ENCODE measurements at regions not wholly inside any gene's neighbourhood (a gene's known extent, or its start where the extent isn't known, plus 50 kb on each side); places are given as distances from the start of the nearest gene placed in this dataset.
"Not testable (repeated sequence)": the region's sequence is repeated elsewhere in the genome, so short reads cannot be mapped to it uniquely, and the experiment has no call there.

DNA sequence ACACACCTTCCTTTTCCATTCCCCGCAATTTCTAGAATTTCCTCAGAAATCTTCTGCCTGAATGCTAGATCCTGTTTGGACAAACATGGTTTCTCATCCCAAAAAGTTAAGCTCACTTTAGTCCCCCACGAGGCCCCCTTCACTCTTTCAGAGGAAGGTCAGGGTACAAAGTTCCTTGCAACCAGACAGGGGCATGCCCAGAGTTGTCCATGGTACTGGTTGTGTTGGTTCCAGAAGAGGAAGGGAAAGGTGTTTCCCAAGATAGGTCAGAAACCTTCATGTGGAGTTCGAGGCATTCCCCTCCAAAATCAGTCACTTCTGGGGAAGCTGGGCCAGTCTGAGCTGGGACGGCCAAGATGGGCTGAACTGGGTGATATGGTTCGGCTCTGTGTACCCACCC lies 167.6 kb upstream of the MAFB start:
- no peak for DNase-seq (ENCODE audit: low read depth in 2 of 2)

DNA sequence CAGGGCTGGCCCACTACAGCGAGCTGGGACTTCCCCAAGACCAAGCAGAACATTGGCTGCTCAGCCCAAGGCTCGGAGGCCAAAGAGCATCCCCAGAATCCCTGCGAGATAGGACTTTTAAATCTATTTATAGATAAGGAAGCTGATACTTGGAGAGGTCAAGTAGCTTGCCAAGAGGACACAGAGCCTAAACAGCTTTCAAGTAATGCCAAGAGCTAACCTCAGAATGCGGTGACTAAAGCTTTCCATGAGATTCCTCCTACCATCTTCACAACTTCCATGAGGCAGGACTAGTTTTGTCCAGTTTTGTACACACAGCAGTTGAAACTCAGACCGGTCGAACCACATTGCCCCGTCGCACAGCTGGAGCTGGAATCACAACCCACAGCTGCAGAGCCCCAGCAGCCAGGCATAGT lies 168.1 kb upstream of the TOP1 start:
- no peak for DNase-seq (ENCODE audit: low read depth in 2 of 2)

DNA sequence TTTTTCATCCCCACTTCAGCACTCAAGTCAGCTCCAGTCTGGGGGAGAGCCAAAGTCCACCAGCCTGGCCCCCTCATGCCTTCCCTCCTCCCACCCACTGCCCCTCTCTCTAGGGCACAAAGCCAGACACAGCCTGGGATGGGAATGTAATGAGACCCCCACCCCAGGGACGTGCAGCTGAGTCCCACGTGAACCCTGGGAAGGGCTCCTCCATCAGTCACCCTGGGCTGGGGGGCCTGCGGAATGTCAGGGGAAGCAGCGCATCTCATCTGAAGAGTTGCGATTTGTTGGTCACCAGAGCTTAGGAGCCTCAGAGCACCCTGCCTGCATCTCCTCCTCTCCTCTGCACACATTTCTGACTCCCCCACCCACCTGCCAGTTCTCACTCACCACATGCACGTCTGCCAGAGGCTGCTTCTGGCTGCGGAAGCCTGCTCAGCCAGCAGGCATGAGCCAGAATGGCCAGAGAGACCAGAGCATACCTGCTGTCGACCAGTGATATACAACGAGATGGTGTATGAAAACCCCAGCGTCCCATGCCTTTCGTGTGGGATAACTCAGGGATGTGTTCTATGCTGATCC lies 167.1 kb upstream of the TOP1 start:
- no peak for DNase-seq (ENCODE audit: low read depth in 2 of 2)

DNA sequence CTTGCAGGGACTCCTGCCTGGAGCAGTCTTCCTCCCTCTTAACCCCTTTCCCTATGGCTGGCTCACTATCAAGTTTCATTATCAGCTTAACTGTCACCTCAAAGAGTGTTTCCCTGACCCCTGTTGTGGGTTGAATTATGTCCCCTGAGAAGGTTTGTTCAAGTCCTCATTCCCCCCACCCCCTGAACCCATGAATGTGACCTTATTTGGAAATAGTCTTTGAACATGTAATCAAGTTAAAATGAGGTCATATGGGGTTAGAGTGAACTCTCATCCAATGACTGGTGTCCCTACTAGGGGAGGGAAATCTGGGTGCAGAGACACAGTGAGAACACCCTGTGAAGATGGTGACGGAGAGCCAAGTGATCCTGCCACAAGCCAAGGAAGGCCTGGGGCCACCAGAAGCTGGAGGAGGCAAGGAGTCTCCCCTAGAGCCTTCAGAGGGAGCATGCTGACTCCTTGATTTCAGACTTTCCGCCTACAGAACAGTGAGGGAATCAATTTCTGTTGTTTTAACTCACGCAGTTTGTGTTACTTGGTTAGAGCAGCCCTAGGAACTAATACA lies 165.2 kb upstream of the TOP1 start:
- DNase-seq (ENCODE audit: low read depth in 2 of 2) = no peak

DNA sequence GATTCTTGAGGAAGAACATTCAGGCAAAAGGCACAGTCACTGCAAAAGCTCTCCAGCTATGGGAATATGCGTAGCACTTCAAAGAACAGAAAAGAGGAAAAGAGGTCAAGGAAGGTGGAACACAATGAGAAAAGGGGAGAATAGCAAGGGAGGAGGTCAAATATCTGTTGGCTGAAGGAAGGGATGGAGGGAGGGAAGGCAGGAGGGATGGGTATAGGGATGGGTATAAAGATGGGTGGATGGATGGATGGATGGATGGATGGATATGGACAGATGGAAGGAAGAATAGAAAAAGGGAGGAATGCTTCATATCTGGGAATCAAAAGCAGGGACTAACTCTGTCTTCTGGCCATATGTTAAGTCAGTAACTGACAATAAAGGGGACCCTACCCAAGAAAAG lies 164.2 kb upstream of the TOP1 start:
- no peak for DNase-seq (ENCODE audit: low read depth in 2 of 2)

DNA sequence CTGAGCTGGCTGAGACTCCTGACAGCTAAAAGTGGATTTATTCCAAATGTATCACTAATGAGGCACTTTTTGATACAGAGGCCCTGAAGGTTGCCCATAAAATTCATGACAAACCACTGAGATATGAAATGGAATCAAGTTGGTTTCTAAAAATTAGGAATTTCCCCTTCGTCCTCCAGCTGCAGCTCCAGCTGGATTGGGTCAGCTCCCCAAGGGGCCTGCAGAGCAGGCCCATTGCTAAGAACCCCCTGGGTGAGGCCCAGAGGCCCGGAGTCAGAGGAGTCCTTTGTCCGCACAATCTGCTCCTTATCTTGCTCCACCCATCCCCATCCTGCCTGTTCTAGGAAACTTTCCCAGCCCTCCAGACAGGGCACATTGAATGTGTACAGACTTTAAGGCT lies 163.5 kb upstream of the TOP1 start:
- no peak for DNase-seq (ENCODE audit: low read depth in 2 of 2)

DNA sequence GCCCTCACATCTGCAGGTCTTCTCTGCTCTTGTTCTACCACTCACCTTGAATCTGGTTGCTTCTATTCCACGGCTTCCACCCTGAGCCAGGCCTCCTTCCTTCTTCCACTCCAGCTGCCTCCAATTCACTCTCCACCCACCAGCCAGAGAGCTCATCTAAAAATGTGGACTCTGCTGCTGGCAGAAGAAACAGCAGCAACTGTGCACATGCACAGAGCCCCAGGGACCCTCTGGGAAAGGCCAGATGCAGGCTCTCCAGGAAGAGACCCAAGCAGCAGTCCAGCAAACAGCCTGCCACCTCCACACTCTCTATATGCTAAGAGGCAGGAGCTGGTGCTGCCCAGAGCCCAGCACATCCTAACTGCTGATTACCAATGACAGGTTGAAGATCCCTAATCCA lies 162.6 kb upstream of the TOP1 start:
- DNase-seq (ENCODE audit: low read depth in 2 of 2) = no peak

DNA sequence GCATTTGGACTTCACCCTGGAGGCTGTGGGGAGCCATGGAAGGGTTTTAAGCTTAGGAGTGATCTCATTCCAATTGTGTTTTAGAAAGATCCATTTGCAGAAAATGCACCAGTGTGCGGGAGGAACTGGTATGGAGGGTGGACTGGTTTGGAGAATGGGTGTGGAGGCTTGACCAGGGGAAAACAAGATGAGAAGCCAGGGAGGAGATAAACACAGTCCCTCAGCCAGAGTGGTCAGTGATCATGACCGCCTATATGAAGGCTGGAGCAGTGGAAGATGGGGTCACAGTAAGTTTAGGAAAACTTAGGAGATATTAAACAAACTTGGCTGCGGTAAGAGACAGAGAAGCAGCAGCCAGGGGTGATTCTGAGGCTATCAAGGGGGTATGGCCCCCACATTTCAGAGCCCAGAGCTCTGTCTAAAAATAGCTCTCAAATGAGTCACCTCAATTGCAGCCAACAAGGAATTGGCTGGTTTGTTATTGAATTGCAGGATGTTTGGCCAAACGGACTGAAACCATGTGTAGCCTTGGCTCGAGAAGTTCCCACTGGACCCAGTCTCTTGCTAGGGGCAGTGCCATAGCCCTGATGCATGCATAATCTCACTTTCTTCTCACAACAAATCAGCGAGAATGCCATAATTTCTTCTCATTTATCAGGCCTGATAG lies 159.9 kb upstream of the TOP1 start:
- DNase-seq (ENCODE audit: low read depth in 2 of 2) = no peak

DNA sequence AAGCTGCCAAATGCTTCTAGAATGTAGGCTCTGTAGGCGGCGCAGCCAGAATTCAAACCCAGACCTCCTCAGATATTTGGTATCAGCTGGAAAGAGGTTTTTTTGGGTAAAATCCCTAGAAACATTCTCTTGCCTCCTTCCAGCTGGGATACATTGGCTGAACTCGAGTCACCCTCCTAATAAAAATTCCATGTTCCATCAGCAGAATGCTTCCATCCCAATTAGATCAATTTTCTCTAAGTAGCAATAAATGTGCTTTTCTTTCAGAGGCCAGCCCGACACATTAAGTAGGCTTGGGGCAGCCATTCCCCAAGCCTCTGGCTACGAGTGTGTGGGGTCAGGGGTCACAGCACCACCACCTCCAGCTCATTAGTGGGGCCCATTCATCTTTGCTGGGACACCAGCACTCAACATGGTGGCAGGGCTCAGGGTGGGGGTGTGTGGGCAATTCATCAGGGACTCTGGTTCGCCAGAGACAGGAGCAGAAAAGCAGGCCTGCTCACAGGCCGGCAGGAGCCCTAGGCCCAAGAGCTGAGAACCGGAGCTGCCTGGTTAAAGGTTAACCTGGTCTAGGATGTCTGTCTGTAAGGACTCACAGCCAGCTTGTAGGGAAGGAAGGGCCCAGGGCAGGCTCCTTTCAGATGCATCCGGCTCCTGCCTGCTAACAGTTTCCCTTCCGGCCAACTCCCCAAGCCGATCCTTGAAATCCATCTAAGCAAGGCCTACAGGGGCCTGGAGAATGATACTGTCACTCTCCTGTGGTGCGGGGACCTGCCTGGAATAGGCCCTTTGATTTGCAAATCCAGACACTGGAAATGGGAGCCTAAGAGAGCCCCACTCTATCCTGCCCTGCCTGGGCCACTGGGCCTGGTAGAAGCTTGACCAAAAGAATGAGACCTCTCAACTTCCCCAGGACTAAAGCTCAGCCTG lies 159.1 kb upstream of the TOP1 start:
- DNase-seq (ENCODE audit: low read depth in 2 of 2) = no peak

DNA sequence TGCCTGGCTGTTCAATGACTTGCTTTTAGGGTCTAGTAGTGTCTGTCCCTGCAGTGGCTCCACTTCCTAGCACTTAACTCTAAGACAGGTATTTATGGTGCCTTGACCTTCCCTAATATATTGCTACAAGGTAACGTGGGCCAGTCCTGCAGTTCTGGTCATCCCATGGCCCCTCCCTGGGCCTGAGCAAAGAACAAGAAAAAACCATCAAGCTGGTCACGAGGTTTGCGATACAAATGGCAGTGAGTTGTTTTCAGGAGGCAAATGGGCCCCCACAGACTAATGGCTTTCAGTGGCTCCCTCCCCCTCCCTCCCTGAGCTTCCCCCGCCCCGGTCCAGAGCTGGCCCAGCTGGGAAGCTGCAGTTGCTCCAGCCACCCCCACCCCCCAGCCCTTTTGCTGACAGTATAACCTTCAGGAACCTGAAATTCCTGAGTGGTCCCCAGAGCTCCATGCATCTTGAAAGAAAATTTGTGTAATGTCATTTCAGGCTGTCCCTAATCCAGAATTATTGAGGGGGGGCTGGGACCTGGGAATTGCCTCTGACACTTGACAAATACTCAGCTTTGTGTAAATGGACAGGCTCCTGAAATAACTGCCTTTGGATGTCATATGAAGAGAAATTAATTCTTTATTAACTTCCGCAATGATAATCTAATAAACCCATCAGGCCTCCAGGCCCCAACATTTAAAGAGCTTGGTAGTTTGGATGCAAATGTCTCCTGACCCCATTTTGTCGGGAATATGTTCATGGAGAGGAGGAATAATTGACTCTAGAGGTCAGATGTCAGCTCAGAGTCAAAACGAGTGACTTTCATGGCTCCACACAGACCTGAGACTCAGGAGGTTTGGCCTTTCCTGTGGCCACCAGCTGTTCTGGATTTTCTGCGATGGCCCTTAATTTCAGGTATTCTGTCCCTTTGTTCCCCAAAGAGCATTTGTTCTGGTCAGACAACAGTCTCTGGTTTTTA lies 153.2 kb upstream of the TOP1 start:
- no peak for DNase-seq (ENCODE audit: low read depth in 2 of 2)

DNA sequence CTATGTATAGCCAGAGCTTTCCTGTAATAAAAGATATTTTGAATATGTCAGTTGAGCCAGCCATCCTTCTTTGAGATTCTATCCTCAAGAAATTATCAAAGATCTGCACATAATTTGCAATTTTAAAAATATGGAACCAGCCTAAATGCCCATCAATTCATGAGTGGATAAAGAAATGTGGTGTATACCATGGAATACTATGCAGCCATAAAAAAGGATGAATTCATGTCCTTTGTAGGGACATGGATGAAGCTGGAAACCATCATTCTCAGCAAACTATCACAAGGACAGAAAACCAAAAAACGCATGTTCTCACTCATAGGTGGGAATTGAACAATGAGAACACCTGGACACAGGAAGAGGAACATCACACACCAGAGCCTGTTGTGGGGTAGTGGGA lies 150.5 kb upstream of the TOP1 start:
- not testable (repeated sequence) for DNase-seq (ENCODE audit: low read depth in 2 of 2)

DNA sequence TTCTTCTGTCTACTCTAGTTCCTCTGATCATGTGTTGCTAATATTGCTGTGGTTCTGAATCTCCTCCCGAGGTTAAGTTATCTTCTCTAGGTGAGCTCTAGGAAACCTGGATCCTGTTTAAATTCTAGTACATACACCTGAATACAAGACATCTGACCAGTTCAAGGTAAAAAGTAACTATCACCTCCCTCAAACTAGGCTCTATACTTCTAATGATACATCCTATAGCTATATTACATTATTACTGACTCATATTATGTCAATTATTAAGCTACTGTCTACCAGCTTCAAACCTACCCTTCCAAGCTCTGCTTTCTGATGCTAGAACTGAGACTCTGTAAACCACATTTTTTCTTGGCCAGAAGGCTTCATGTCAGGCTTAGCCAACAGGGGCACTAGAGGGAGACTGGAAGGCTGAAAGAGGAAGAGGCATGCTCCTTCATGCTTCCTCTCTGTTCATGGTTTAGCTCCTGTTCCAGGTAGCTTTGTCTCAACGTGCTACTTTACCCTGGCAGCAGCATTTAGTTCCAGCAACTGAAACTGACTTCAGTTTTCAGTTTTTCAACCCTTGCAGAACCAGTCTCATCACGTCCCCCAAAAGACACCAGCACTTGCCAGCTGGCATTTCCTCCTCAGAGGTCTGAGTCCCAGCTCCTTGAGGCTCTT lies 148.4 kb upstream of the TOP1 start:
- no peak for DNase-seq (ENCODE audit: low read depth in 2 of 2)

DNA sequence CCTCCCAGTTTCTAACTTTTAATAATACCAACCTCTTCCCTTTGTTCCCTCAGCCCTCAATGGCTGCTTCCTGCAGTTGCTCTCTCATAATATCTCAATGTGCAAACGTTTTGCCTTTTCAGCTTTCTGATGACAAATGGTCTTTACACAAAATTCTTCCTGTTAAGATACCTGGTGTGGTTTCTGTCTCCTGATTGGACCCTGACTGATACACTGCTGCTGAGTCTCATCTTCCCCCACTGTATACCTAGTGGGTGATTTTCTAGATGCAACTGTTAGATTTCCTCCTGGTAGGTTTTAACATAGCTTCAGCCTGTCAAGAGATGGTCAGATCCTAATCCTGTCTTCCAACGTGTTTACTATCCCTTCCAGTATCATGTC lies 147.9 kb upstream of the TOP1 start:
- DNase-seq (ENCODE audit: low read depth in 2 of 2) = no peak

DNA sequence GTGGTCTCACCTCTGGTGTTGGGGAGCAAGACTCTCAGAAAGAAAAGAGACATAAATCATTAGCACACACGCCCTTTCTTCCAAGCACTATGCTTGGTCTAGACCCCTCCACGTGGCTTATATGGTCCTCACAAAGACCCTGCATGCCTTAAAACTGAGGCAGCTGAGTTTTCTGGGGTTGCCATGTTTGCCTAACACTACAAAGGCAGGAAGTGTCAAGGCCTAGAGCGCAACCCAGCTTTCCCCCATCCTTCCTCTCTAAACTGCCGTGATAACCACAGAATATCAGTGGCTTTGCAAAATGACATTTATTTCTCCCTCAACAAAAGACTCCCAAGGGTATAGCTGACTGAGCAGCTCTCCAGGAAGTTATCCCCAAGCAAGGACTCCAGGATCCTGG lies 146.5 kb upstream of the TOP1 start:
- no peak for DNase-seq (ENCODE audit: low read depth in 2 of 2)

DNA sequence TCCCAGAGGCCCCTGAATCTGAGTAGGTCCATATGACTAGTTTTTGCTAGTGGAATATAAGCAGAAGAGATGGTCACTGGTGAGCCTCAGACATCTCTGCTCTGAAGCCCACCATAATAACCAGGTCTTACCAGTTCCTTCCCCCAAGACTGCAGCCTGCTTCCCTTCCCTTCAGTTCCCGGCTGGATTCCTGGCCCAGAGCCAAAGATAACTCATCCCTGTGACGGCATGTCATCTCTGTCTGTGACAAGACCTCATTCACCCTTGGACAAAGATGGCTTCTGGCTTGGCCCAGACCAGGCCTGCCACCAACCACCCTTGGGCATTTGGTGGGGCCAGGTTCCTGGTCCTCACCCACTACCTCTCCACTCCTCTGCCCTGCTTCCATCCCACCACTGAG lies 145.5 kb upstream of the TOP1 start:
- no peak for DNase-seq (ENCODE audit: low read depth in 2 of 2)

DNA sequence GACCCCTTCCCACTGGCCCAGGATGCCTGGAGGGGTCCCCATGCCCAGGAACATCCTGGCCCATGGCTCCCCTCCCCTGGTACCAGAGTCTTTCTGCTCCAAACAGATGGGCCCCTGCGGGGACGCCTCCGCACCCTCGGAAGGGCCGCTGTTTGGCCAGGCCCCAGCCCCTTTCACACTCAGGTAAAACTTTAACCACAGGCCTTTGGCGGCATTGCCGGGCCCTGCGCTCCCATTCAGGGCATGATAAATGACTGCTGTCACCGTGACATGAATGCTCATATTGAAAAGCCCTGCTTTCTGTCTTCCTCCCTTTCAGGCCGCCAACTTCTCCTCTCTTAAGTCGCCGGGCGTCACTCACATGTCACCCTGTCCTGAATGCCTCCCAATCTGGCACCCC lies 141.5 kb upstream of the TOP1 start:
- no peak for DNase-seq (ENCODE audit: low read depth in 2 of 2)

DNA sequence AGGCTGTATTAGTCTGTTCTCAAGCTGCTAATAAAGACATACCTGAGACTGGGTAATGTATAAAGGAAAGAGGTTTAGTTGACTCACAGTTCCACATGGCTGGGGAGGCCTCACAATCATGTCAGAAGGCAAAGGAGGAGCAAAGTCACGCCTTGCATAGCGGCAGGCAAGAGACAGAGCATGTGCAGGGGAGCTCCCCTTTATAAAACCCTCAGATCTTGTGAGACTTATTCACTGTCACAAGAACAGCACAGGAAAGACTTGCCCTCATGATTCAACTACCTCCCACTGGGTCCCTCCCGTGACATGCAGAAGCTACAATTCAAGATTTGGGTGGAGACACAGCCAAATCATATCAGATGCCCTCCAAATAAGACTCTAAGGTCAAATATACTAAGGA lies 139.4 kb upstream of the TOP1 start:
- not testable (repeated sequence) for DNase-seq (ENCODE audit: low read depth in 2 of 2)

DNA sequence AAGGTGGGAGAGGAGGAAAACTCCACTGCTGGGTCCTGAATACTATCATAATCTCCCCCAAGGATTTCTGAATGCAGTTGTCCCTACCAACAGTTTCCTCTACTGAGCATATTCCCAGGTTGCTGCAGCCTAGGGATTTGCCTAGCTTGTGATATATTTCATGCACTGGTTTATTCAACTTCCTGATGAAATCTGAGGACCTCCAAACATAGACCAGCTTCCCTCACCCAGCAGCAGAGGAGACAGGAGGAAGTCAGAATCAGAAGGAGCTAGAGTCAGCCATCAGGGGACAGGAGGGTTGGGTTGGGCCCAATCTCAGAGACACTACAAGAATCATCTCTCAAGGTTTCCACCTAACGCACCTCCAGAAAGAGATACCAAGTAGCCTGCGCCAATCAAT lies 138.4 kb upstream of the TOP1 start:
- DNase-seq (ENCODE audit: low read depth in 2 of 2) = no peak

DNA sequence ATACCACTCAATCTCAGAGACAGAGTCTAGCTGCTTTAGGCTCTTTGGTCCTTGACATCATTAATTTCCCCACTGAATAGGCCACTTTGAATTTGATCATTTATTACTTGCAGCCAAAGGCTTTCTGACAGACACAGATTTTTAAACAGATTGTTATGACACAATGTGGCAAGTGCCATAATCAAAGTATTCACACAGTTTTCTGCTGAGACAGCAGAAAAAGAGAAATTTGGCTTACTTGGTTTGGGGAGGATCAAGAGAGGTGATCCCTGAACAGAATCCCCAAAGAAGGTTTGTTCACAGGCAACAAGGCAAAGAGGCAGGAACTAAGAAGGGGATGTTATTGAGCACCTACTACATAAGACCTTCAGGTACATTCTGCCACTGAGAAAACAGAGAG lies 138.0 kb upstream of the TOP1 start:
- DNase-seq (ENCODE audit: low read depth in 2 of 2) = no peak

DNA sequence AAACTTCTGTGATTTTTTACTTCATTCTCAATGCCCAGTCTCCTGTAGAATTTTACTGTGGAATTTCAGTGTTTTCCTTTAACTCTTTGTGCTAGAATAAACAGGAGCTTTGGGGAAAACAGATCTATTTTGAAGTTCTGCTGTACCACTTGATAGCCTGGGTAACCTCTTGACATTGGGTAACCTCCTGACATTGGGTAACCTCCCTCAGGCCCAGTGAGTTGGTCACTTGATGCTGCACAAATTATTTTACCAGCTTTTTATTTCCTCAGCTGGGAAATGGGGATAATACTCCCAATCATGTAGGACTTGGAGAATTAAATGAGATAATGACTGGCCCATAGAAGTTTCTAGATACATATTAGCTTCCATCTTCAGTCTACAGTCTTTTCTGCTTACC lies 137.3 kb upstream of the TOP1 start:
- no peak for DNase-seq (ENCODE audit: low read depth in 2 of 2)

DNA sequence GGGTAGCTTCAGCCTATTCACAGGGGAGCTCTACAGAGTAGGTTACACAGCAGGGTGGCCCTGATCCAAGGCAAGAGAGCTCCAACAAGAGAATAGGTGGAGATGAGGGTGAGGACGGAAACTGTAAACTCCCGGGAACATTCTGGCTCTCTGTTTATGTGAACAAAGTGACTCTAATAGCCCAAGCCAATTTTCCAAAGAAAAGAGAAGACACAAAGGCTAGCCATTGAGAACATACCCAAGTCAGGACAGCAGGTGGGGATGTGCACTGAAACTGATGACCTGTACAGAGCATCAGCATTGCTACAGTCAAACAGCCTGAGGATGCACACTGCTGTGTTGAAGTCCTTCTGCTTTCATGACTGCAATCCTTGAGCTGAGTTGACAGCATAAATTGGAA lies 136.0 kb upstream of the TOP1 start:
- DNase-seq (ENCODE audit: low read depth in 2 of 2) = no peak
